Neural cell (in vitro differentiated cells): ENCODE measurements at regions not wholly inside any gene's neighbourhood (a gene's known extent, or its start where the extent isn't known, plus 50 kb on each side); places are given as distances from the start of the nearest gene placed in this dataset.

Experiments used
- H2AFZ ChIP-seq: fragments of 200-600, 300-800 bp; sonication (generic), shearing (Covaris generic); 2 replicates; pipeline ENCODE4 v1.6.0; 2014; ENCODE audit warnings: low read depth, mild to moderate bottlenecking, antibody characterized with exemption, low read length, moderate library complexity
- H3F3A ChIP-seq: fragments of 200-600 bp; shearing (Covaris generic); 2 replicates; pipeline ENCODE4 v1.6.1; 2016; ENCODE audit warnings: mild to moderate bottlenecking, moderate library complexity, mixed read lengths, antibody characterized with exemption, low read length; ENCODE audit not compliant: insufficient read depth, poor library complexity, severe bottlenecking
- H3K27ac ChIP-seq: fragments of 200-600, 300-800 bp; sonication (generic), shearing (Covaris generic); 2 replicates; pipeline ENCODE4 v1.5.1; 2014; ENCODE audit warnings: mild to moderate bottlenecking, low read length, moderate library complexity
- H3K27me3 ChIP-seq: fragments of 300-800, 200-600 bp; sonication (generic), shearing (Covaris generic); 2 replicates; pipeline ENCODE4 v1.6.0; 2014; ENCODE audit warnings: mild to moderate bottlenecking, low read depth, low read length, moderate library complexity; ENCODE audit not compliant: insufficient read depth
- H3K36me3 ChIP-seq: fragments of 300-800, 200-600 bp; sonication (generic), shearing (Covaris generic); 2 replicates; pipeline ENCODE4 v1.5.1; 2014; ENCODE audit warnings: mild to moderate bottlenecking, antibody characterized with exemption, low read length, moderate library complexity; ENCODE audit not compliant: insufficient read depth
- H3K4me2 ChIP-seq: fragments of 300-800, 200-600 bp; sonication (generic), shearing (Covaris generic); 2 replicates; pipeline ENCODE4 v1.6.0; 2014; ENCODE audit warnings: mild to moderate bottlenecking, low read length
- H3K4me3 ChIP-seq: fragments of 300-800, 200-600 bp; sonication (generic), shearing (Covaris generic); 2 replicates; pipeline ENCODE4 v1.5.1; 2014; ENCODE audit warnings: mild to moderate bottlenecking, low read length, moderate library complexity
- H3K79me2 ChIP-seq: fragments of 200-600 bp; shearing (Covaris generic); replicated peaks from 2 replicates; pipeline ENCODE4 v1.6.0; 2014; ENCODE audit warnings: mild to moderate bottlenecking, low read length, moderate library complexity; ENCODE audit not compliant: insufficient read depth
- H3K9ac ChIP-seq: fragments of 300-800, 200-600 bp; sonication (generic), shearing (Covaris generic); 2 replicates; pipeline ENCODE4 v1.6.1; 2016; ENCODE audit warnings: mild to moderate bottlenecking, low read length, mixed read lengths
- H3K9me2 ChIP-seq: fragments of 200-600 bp; shearing (Covaris generic); 2 replicates; pipeline ENCODE4 v1.6.1; 2016; ENCODE audit warnings: mild to moderate bottlenecking, low read length, mixed read lengths; ENCODE audit not compliant: insufficient read depth
- H3K9me3 ChIP-seq: fragments of 200-600, 300-800 bp; sonication (generic), shearing (Covaris generic); 2 replicates; pipeline ENCODE4 v1.6.1; 2016; ENCODE audit warnings: mild to moderate bottlenecking, mixed run types, low read length, moderate library complexity, mixed read lengths
- H4K20me1 ChIP-seq: fragments of 200-600 bp; shearing (Covaris generic); 2 replicates; pipeline ENCODE4 v1.6.1; 2016; ENCODE audit warnings: mild to moderate bottlenecking, mixed run types; ENCODE audit not compliant: insufficient read depth
- CTCF ChIP-seq: fragments of 450-650 bp; IDR thresholded peaks from 2 replicates; pipeline ENCODE4 v1.5.1; 2014; ENCODE audit warnings: antibody characterized with exemption, mild to moderate bottlenecking, moderate library complexity; ENCODE audit not compliant: poor library complexity, severe bottlenecking
- EP300 ChIP-seq: fragments of 450-650 bp; conservative IDR thresholded peaks from 2 replicates; pipeline ENCODE4 v1.6.1; 2014; ENCODE audit warnings: antibody characterized with exemption, mild to moderate bottlenecking, moderate library complexity; ENCODE audit not compliant: poor library complexity, severe bottlenecking
- EZH2 ChIP-seq: fragments of 200-600, 300-800 bp; shearing (Covaris generic), sonication (generic); IDR thresholded peaks from 2 replicates; pipeline ENCODE4 v1.6.1; 2014; ENCODE audit warnings: antibody characterized with exemption, low read length, borderline replicate concordance, mild to moderate bottlenecking; ENCODE audit not compliant: insufficient read depth, poor library complexity, severe bottlenecking
- MXI1 ChIP-seq: fragments of 450-650 bp; conservative IDR thresholded peaks from 2 replicates; pipeline ENCODE4 v1.6.1; 2014; ENCODE audit warnings: antibody characterized with exemption, mild to moderate bottlenecking; ENCODE audit not compliant: poor library complexity, severe bottlenecking
- POLR2AphosphoS5 ChIP-seq: IDR thresholded peaks from 2 replicates; pipeline ENCODE4 v1.6.1; 2012
- RAD21 ChIP-seq: fragments of 450-650 bp; conservative IDR thresholded peaks from 2 replicates; pipeline ENCODE4 v1.6.1; 2014; ENCODE audit warnings: antibody characterized with exemption, mild to moderate bottlenecking, moderate library complexity
- REST ChIP-seq: IDR thresholded peaks from 2 replicates; pipeline ENCODE4 v1.6.1; 2012; ENCODE audit warnings: borderline replicate concordance
- SMC3 ChIP-seq: fragments of 450-650 bp; conservative IDR thresholded peaks from 2 replicates; pipeline ENCODE4 v1.6.1; 2014; ENCODE audit warnings: antibody characterized with exemption, mild to moderate bottlenecking, moderate library complexity; ENCODE audit not compliant: poor library complexity
- TAF1 ChIP-seq: IDR thresholded peaks from 2 replicates; pipeline ENCODE4 v1.6.1; 2012; ENCODE audit warnings: low read depth

- H2AFZ ChIP-seq: no peak overlapping the region
- no peak overlapping the region for H3K4me2 ChIP-seq
- H4K20me1 ChIP-seq: no peaks in the 10 kb centered on the region
- TF ChIP-seq RAD21: no peak
- TF ChIP-seq EZH2: no peak
- no peak for TF ChIP-seq CTCF
- no peak for TF ChIP-seq MXI1
- no peak for TF ChIP-seq SMC3
- no peak for TF ChIP-seq POLR2AphosphoS5
- TF ChIP-seq REST: no peak
- no peak for TF ChIP-seq TAF1
- TF ChIP-seq EP300: no peak
- H3K9me2 ChIP-seq: no peaks in the 10 kb centered on the region
- no peak overlapping the region for H3K9ac ChIP-seq
- H3K79me2 ChIP-seq: no peaks in the 10 kb centered on the region
- no peaks in the 10 kb centered on the region for H3K36me3 ChIP-seq
- no peak overlapping the region for H3K4me3 ChIP-seq
- H3F3A ChIP-seq: no peaks in the 10 kb centered on the region
- no peaks in the 10 kb centered on the region for H3K27me3 ChIP-seq
- no peaks in the 10 kb centered on the region for H3K9me3 ChIP-seq
- no peak overlapping the region for H3K27ac ChIP-seq
Observed at GRCh38 chr18:2135309-2135708, 436.0 kb downstream of the METTL4 start.

- Histone ChIP-seq H2AFZ (no peak overlapping the region), H3K79me2 (no peaks in the 10 kb centered on the region), H3K4me2 (no peak overlapping the region), H3K9me3 (no peaks in the 10 kb centered on the region), H3K9me2 (no peaks in the 10 kb centered on the region), H4K20me1 (no peaks in the 10 kb centered on the region), H3K4me3 (no peak overlapping the region), H3K36me3 (no peaks in the 10 kb centered on the region), H3F3A (no peaks in the 10 kb centered on the region), H3K27ac (no peak overlapping the region), H3K9ac (no peak overlapping the region), H3K27me3 (no peaks in the 10 kb centered on the region)
- TF ChIP-seq RAD21 (no peak), POLR2AphosphoS5 (no peak), EP300 (no peak), TAF1 (no peak), CTCF (no peak), MXI1 (no peak), EZH2 (no peak), REST (no peak), SMC3 (no peak)
Observed at GRCh38 chr18:2138552-2138951, 432.8 kb downstream of the METTL4 start.
